ENCODE measurements at regions not wholly inside any gene's neighbourhood (a gene's known extent, or its start where the extent isn't known, plus 50 kb on each side); places are given as distances from the start of the nearest gene placed in this dataset.

DNA sequence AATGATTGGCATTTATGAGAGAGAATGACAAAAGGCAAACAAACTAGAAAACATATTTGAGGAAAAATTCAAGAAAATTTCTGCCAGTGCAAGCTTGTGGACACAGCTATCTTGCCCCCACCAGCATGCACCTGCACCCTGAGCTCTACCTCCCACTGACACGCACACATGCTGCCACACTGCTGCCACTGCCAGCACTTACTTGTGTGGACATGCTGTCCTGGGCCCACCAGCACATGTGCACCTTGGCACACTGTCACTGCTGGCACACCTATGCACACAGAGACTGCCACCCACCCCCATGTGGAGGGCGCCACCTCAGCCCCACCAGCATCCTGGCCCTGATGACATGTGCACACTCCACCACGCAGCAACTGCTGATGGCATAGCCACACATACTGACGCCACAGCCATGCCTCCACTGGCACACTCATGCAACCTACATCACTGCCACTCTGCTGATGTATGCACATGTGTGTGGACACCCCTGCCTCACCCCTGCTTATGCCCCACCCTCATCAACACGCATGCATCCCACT is 475.0 kb downstream of the SOX5 start:
- WGBS, 2 donors, result 87 to 90% methylated on average over 5 of the region's 5 CpGs
- TF ChIP-seq, protein P1, sequence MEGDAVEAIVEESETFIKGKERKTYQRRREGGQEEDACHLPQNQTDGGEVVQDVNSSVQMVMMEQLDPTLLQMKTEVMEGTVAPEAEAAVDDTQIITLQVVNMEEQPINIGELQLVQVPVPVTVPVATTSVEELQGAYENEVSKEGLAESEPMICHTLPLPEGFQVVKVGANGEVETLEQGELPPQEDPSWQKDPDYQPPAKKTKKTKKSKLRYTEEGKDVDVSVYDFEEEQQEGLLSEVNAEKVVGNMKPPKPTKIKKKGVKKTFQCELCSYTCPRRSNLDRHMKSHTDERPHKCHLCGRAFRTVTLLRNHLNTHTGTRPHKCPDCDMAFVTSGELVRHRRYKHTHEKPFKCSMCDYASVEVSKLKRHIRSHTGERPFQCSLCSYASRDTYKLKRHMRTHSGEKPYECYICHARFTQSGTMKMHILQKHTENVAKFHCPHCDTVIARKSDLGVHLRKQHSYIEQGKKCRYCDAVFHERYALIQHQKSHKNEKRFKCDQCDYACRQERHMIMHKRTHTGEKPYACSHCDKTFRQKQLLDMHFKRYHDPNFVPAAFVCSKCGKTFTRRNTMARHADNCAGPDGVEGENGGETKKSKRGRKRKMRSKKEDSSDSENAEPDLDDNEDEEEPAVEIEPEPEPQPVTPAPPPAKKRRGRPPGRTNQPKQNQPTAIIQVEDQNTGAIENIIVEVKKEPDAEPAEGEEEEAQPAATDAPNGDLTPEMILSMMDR (IDR thresholded peaks at IDR 0.05), result no peak
- TF ChIP-seq POLR2A (IDR thresholded peaks at IDR 0.05), result no peak
- intact Hi-C loops (cut with DNase I; ENCODE audit: low total_unique reads), result no loop called here
- no peak for DNase-seq (ENCODE audit: low spot score in 2 of 2)
- no peak overlapping the region for H3K4me3 ChIP-seq (ENCODE audit: low read depth, poor library complexity, severe bottlenecking)

All from lower leg skin (tissue), 4 donors.